H9 (cell line): ENCODE measurements at regions not wholly inside any gene's neighbourhood (a gene's known extent, or its start where the extent isn't known, plus 50 kb on each side); places are given as distances from the start of the nearest gene placed in this dataset.
A peak's percentile ranks its signal among the peaks of the same experiment; 100 is the strongest.

Source experiments
- DNase-seq: peaks from one replicate; pipeline ENCODE4 v3.0.0-alpha.2; 2017
- H2AFZ ChIP-seq: one replicate; pipeline ENCODE4 v1.6.1; 2013; ENCODE audit warnings: mild to moderate bottlenecking, low read length, control low read depth, moderate library complexity
- H2AK5ac ChIP-seq: 2 replicates; pipeline ENCODE4 v1.6.1; 2013; ENCODE audit warnings: low read length, control low read depth, mixed read lengths; ENCODE audit not compliant: insufficient read length
- H2BK120ac ChIP-seq: one replicate; pipeline ENCODE4 v1.6.1; 2013; ENCODE audit warnings: low read depth, mild to moderate bottlenecking, low read length, control low read depth, inconsistent platforms; ENCODE audit not compliant: poor library complexity, severe bottlenecking
- H2BK12ac ChIP-seq: 2 replicates; pipeline ENCODE4 v1.6.1; 2013; ENCODE audit warnings: low read length, control low read depth, mixed read lengths, low read depth; ENCODE audit not compliant: insufficient read length
- H2BK15ac ChIP-seq: 2 replicates; pipeline ENCODE4 v1.6.1; 2013; ENCODE audit warnings: low read depth, low read length, control low read depth
- H2BK20ac ChIP-seq: one replicate; pipeline ENCODE4 v1.6.1; 2013; ENCODE audit warnings: low read depth, mild to moderate bottlenecking, low read length, control low read depth, inconsistent platforms; ENCODE audit not compliant: poor library complexity, severe bottlenecking
- H2BK5ac ChIP-seq: 2 replicates; pipeline ENCODE4 v1.6.1; 2013; ENCODE audit warnings: low read length, control low read depth, mixed read lengths; ENCODE audit not compliant: insufficient read length
- H3K14ac ChIP-seq: 2 replicates; pipeline ENCODE4 v1.6.1; 2013; ENCODE audit warnings: low read length, control low read depth; ENCODE audit not compliant: insufficient read depth
- H3K18ac ChIP-seq: 2 replicates; pipeline ENCODE4 v1.6.1; 2013; ENCODE audit warnings: low read depth, mild to moderate bottlenecking, mixed read lengths, low read length, control low read depth; ENCODE audit not compliant: insufficient read length
- H3K23ac ChIP-seq: 2 replicates; pipeline ENCODE4 v1.6.1; 2013; ENCODE audit warnings: low read length, control low read depth, mixed read lengths, low read depth; ENCODE audit not compliant: insufficient read length
- H3K23me2 ChIP-seq: 2 replicates; pipeline ENCODE4 v1.6.1; 2013; ENCODE audit warnings: low read depth, mild to moderate bottlenecking, mixed read lengths, low read length, control low read depth; ENCODE audit not compliant: insufficient read length, poor library complexity, severe bottlenecking
- H3K27ac ChIP-seq: 2 replicates; pipeline ENCODE4 v1.5.1; 2013; ENCODE audit warnings: low read length, control low read depth, mixed read lengths, low read depth; ENCODE audit not compliant: insufficient read length
- H3K27me3 ChIP-seq: 2 replicates; pipeline ENCODE4 v1.6.1; 2013; ENCODE audit warnings: low read length, control low read depth, inconsistent platforms; ENCODE audit not compliant: insufficient read depth
- H3K4ac ChIP-seq: 2 replicates; pipeline ENCODE4 v1.6.1; 2013; ENCODE audit warnings: low read depth, mild to moderate bottlenecking, control low read depth, inconsistent platforms, low read length, moderate library complexity
- H3K4me1 ChIP-seq: 2 replicates; pipeline ENCODE4 v1.6.1; 2013; ENCODE audit warnings: low read length, control low read depth, inconsistent platforms; ENCODE audit not compliant: insufficient read depth
- H3K4me2 ChIP-seq: 2 replicates; pipeline ENCODE4 v1.6.1; 2013; ENCODE audit warnings: low read length, control low read depth, mixed read lengths; ENCODE audit not compliant: insufficient read length, insufficient read depth
- H3K56ac ChIP-seq: 2 replicates; pipeline ENCODE4 v1.6.1; 2013; ENCODE audit warnings: low read depth, mild to moderate bottlenecking, mixed read lengths, low read length, control low read depth; ENCODE audit not compliant: insufficient read length
- H3K79me1 ChIP-seq: 2 replicates; pipeline ENCODE4 v1.6.1; 2013; ENCODE audit warnings: low read depth, mild to moderate bottlenecking, moderate library complexity, low read length, control low read depth, inconsistent platforms; ENCODE audit not compliant: insufficient read depth, poor library complexity, severe bottlenecking
- H3K79me2 ChIP-seq: 2 replicates; pipeline ENCODE4 v1.6.1; 2013; ENCODE audit warnings: low read length, control low read depth, inconsistent platforms; ENCODE audit not compliant: insufficient read depth
- H3K9ac ChIP-seq: 2 replicates; pipeline ENCODE4 v1.6.1; 2013; ENCODE audit warnings: low read length, control low read depth, mixed read lengths; ENCODE audit not compliant: insufficient read length; ENCODE audit errors: extremely low read depth
- H3K9me3 ChIP-seq: one replicate; pipeline ENCODE4 v1.6.1; 2013; ENCODE audit warnings: low read depth, low read length, inconsistent platforms; ENCODE audit not compliant: control insufficient read depth
- H3T11ph ChIP-seq: one replicate; pipeline ENCODE4 v1.6.1; 2013; ENCODE audit warnings: mild to moderate bottlenecking, low read length, control low read depth, inconsistent platforms
- H4K20me1 ChIP-seq: one replicate; pipeline ENCODE4 v1.6.1; 2013; ENCODE audit not compliant: control insufficient read depth, insufficient read length, insufficient read depth
- H4K5ac ChIP-seq: 2 replicates; pipeline ENCODE4 v1.6.1; 2013; ENCODE audit warnings: low read depth, mild to moderate bottlenecking, mixed read lengths, low read length, control low read depth; ENCODE audit not compliant: insufficient read length
- H4K8ac ChIP-seq: replicated peaks from 2 replicates; pipeline ENCODE4 v1.6.1; 2013; ENCODE audit warnings: low read length, control low read depth, mixed read lengths, low read depth; ENCODE audit not compliant: insufficient read length
- H4K91ac ChIP-seq: 2 replicates; pipeline ENCODE4 v1.6.1; 2013; ENCODE audit warnings: low read depth, mild to moderate bottlenecking, moderate library complexity, mixed read lengths, low read length, control low read depth; ENCODE audit not compliant: insufficient read length
- H3K27ac Mint-ChIP-seq, 3 experiments: 2 replicates in 2 of 3; 3 replicates in 1 of 3; pipeline ENCODE4 v1.8.0; 2020 to 2021; ENCODE audit warnings: mixed read lengths in 3 of 3, mild to moderate bottlenecking in 1 of 3, moderate library complexity in 1 of 3
- H3K27me3 Mint-ChIP-seq: 2 replicates; pipeline ENCODE4 v1.8.0; 2021; ENCODE audit warnings: low read depth, mild to moderate bottlenecking, moderate library complexity, mixed read lengths
- H3K36me3 Mint-ChIP-seq, 3 experiments: 2 replicates in 2 of 3; 3 replicates in 1 of 3; pipeline ENCODE4 v1.8.0; 2020 to 2021; ENCODE audit warnings: low read depth in 3 of 3, mixed read lengths in 3 of 3; ENCODE audit not compliant: insufficient read depth in 1 of 3
- H3K4me1 Mint-ChIP-seq, 2 experiments: 2 replicates each; pipeline ENCODE4 v1.8.0; 2020; ENCODE audit warnings: mixed read lengths in 2 of 2
- H3K4me3 Mint-ChIP-seq, 2 experiments: 2 replicates in 1 of 2; 3 replicates in 1 of 2; pipeline ENCODE4 v1.8.0; 2020 to 2021; ENCODE audit warnings: mild to moderate bottlenecking in 2 of 2, mixed read lengths in 2 of 2, moderate library complexity in 1 of 2
- H3K9me3 Mint-ChIP-seq, 2 experiments: 2 replicates in 1 of 2; 3 replicates in 1 of 2; pipeline ENCODE4 v1.8.0; 2020; ENCODE audit warnings: mild to moderate bottlenecking in 2 of 2, mixed read lengths in 2 of 2, moderate library complexity in 1 of 2
- WGBS: extraction: QIAGEN DNeasy Blood & Tissue Kit; methylation state at CpG from one replicate; pipeline ENCODE4 v1.1.7; 2013; ENCODE audit warnings: missing lambda C conversion rate, low lambda C conversion rate, mixed read lengths; ENCODE audit not compliant: insufficient read length; ENCODE audit errors: extremely low coverage; 5-methylcytosine and 5-hydroxymethylcytosine counted together
- TF ChIP-seq, protein P1 (sequence below): fragments of 200-600 bp; sonication (generic); conservative IDR thresholded peaks from 3 replicates; pipeline ENCODE4 v1.8.0; 2021; ENCODE audit warnings: antibody characterized with exemption, mild to moderate bottlenecking

DNA sequence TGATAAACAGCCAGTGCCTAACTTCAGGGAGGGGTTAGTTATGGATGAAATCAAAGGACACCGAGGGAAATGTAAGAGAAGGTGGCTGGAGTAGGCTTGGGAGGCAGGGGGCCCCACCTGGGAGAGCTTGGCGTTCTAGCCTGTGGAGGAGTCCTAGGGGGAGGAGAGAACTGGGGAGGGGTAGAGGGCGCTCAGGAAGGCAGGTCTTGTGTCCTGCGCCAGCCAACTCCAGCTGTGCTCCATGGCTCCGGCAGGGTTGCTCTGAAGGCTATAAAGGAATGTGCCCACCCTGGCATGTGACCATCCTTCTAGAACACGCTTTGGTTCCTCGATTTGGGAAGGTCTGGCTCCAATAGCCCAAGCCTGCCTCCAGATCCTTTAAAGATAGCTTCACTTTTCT, 96.3 kb downstream of the SEC61G start:
- Histone ChIP-seq H3K23me2 (peaks cover 9% of the 10 kb centered on the region), H3T11ph (no peak overlapping the region), H2AFZ (no peak overlapping the region), H3K56ac (no peak overlapping the region), H4K5ac (no peak overlapping the region), H4K8ac (no peak overlapping the region), H3K79me1 (no peaks in the 10 kb centered on the region), H2AK5ac (no peak overlapping the region), H3K4me1 (peaks cover 7% of the 10 kb centered on the region; the same call in 1 of the 2 replicates), H3K18ac (no peak overlapping the region), H3K14ac (no peak overlapping the region), H4K91ac (no peak overlapping the region), H3K23ac (no peak overlapping the region), H2BK15ac (no peak overlapping the region), H3K4me2 (no peak overlapping the region), H3K9me3 (no peaks in the 10 kb centered on the region), H2BK5ac (no peak overlapping the region), H3K27me3 (peaks cover 2% of the 10 kb centered on the region; the same call in 1 of the 2 replicates), H2BK20ac (no peak overlapping the region), H4K20me1 (no peaks in the 10 kb centered on the region), H3K27ac (no peak overlapping the region), H3K4ac (no peak overlapping the region), H2BK120ac (no peak overlapping the region), H2BK12ac (no peak overlapping the region), H3K9ac (no peak overlapping the region), H3K79me2 (no peaks in the 10 kb centered on the region)
- H3K36me3 Mint-ChIP-seq = peaks cover 2 to 17% (median 4%) of the 10 kb centered on the region in 3 experiments; a peak in 5 of 7 replicates
- peaks cover 50% of the 10 kb centered on the region for H3K27me3 Mint-ChIP-seq
- no peak overlapping the region for H3K27ac Mint-ChIP-seq
- no peak for DNase-seq
- H3K9me3 Mint-ChIP-seq = peaks cover 10 to 21% of the 10 kb centered on the region in 2 experiments
- H3K4me3 Mint-ChIP-seq = peak overlapping the region in 1 of 2 experiments; percentile 26; a peak in 1 of 5 replicates
- peaks cover 27 to 29% of the 10 kb centered on the region in 2 experiments for H3K4me1 Mint-ChIP-seq
- WGBS = no CpG with 5 or more reads among the region's 7 CpGs
- TF ChIP-seq, protein P1, sequence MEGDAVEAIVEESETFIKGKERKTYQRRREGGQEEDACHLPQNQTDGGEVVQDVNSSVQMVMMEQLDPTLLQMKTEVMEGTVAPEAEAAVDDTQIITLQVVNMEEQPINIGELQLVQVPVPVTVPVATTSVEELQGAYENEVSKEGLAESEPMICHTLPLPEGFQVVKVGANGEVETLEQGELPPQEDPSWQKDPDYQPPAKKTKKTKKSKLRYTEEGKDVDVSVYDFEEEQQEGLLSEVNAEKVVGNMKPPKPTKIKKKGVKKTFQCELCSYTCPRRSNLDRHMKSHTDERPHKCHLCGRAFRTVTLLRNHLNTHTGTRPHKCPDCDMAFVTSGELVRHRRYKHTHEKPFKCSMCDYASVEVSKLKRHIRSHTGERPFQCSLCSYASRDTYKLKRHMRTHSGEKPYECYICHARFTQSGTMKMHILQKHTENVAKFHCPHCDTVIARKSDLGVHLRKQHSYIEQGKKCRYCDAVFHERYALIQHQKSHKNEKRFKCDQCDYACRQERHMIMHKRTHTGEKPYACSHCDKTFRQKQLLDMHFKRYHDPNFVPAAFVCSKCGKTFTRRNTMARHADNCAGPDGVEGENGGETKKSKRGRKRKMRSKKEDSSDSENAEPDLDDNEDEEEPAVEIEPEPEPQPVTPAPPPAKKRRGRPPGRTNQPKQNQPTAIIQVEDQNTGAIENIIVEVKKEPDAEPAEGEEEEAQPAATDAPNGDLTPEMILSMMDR = no peak
